CD4-positive, alpha-beta T cell (primary cell): ENCODE measurements at regions not wholly inside any gene's neighbourhood (a gene's known extent, or its start where the extent isn't known, plus 50 kb on each side); places are given as distances from the start of the nearest gene placed in this dataset.

Experiments used
- ATAC-seq: fragments of 200-7000 bp; cut with Tn5 transposase; one replicate; pipeline ENCODE4 v1.10.0; 2022; ENCODE audit warnings: mild to moderate bottlenecking; ENCODE audit not compliant: poor library complexity
- CTCF ChIA-PET: fragments of 350-600 bp; sonication (Branson Sonifier 250); formaldehyde crosslinking; loops from one replicate; lab custom pipeline; 2021; ENCODE audit warnings: antibody characterized with exemption, inconsistent platforms; lab: Charles Lee
- POLR2A ChIA-PET: fragments of 350-600 bp; sonication (Branson Sonifier 250); formaldehyde crosslinking; loops from one replicate; lab custom pipeline; 2021; ENCODE audit warnings: antibody characterized with exemption, inconsistent platforms; lab: Charles Lee
- DNase-seq, 14 experiments: peaks; one replicate each; pipeline ENCODE4 v3.0.0-alpha.2; 2013 to 2020; ENCODE audit warnings: mixed read lengths in 2 of 14
- H3K27ac ChIP-seq, 2 donors: one replicate each; pipeline versions ENCODE4 v1.5.1 to v1.7.0; 2013; ENCODE audit warnings: low read length in 2 of 2, low read depth in 1 of 2, mild to moderate bottlenecking in 1 of 2
- H3K27me3 ChIP-seq, 2 experiments: 1 replicate in 1 of 2; 2 replicates in 1 of 2; pipeline versions ENCODE4 v1.6.1 to v1.7.0; 2013; ENCODE audit warnings: low read length in 2 of 2, control low read depth in 1 of 2, mild to moderate bottlenecking in 1 of 2, moderate library complexity in 1 of 2; ENCODE audit not compliant: insufficient read depth in 2 of 2, control insufficient read depth in 1 of 2
- H3K36me3 ChIP-seq: one replicate; pipeline ENCODE4 v1.6.1; 2013; ENCODE audit warnings: low read length, control low read depth; ENCODE audit not compliant: insufficient read depth
- H3K4me1 ChIP-seq: one replicate; pipeline ENCODE4 v1.6.1; 2013; ENCODE audit warnings: low read length, control low read depth; ENCODE audit not compliant: insufficient read depth
- H3K4me3 ChIP-seq: one replicate; pipeline ENCODE4 v1.5.1; 2013; ENCODE audit warnings: mild to moderate bottlenecking, low read length, moderate library complexity
- H3K9me3 ChIP-seq, 2 experiments: 1 replicate in 1 of 2; 2 replicates in 1 of 2; pipeline versions ENCODE4 v1.6.1 to v1.7.0; 2013; ENCODE audit warnings: low read length in 2 of 2, mild to moderate bottlenecking in 2 of 2, control low read depth in 1 of 2, moderate library complexity in 1 of 2; ENCODE audit not compliant: control insufficient read depth in 1 of 2, insufficient read depth in 1 of 2
- H3K27ac Mint-ChIP-seq: one replicate; pipeline ENCODE4 v1.8.0; 2020; ENCODE audit warnings: mixed read lengths
- H3K27me3 Mint-ChIP-seq: one replicate; pipeline ENCODE4 v1.8.0; 2021; ENCODE audit warnings: mixed read lengths
- H3K36me3 Mint-ChIP-seq: one replicate; pipeline ENCODE4 v1.8.0; 2021; ENCODE audit warnings: low read depth, mixed read lengths
- H3K4me1 Mint-ChIP-seq: one replicate; pipeline ENCODE4 v1.8.0; 2021; ENCODE audit warnings: low read depth, mixed read lengths
- H3K4me3 Mint-ChIP-seq: one replicate; pipeline ENCODE4 v1.8.0; 2020; ENCODE audit warnings: mild to moderate bottlenecking, mixed read lengths
- H3K9me3 Mint-ChIP-seq: one replicate; pipeline ENCODE4 v1.8.0; 2020; ENCODE audit warnings: mixed read lengths
- CTCF ChIP-seq: fragments of 200-600 bp; IDR thresholded peaks from one replicate; pipeline ENCODE4 v1.8.0; 2022; ENCODE audit warnings: antibody characterized with exemption, mild to moderate bottlenecking
- intact Hi-C, 2 experiments: fragments of 100-400 bp; cut with DNase I in 1 of 2; cut with micrococcal nuclease in 1 of 2; formaldehyde crosslinking; loops; one replicate each; pipeline versions ENCODE4 v1.15.1 to v1.9.0; 2023 to 2025; cut with DNase I, micrococcal nuclease

GRCh38 chr5:13529300-13529699, 415.2 kb downstream of the DNAH5 start:
- TF ChIP-seq CTCF, result no peak
- ChIA-PET CTCF (no interaction called here), POLR2A (no interaction called here)
- Histone ChIP-seq H3K4me1 (no peaks in the 10 kb centered on the region), H3K27ac (no peak overlapping the region), H3K36me3 (no peaks in the 10 kb centered on the region), H3K27me3 (no peaks in the 10 kb centered on the region), H3K4me3 (no peak overlapping the region), H3K9me3 (no peaks in the 10 kb centered on the region)
- no peak for ATAC-seq
- Mint-ChIP-seq H3K4me1 (no peaks in the 10 kb centered on the region), H3K27me3 (no peaks in the 10 kb centered on the region), H3K4me3 (no peak overlapping the region), H3K36me3 (no peaks in the 10 kb centered on the region), H3K27ac (no peak overlapping the region), H3K9me3 (peaks cover 2% of the 10 kb centered on the region)
- no peak for DNase-seq
- intact Hi-C loops, result no loop called here

- DNase-seq (no peak), ATAC-seq (no peak)
- H3K4me1 ChIP-seq, result no peaks in the 10 kb centered on the region
- no peaks in the 10 kb centered on the region for H3K36me3 Mint-ChIP-seq
- H3K27ac ChIP-seq, result no peak overlapping the region
- peaks cover 2% of the 10 kb centered on the region for H3K9me3 Mint-ChIP-seq
- no peaks in the 10 kb centered on the region for H3K4me1 Mint-ChIP-seq
- TF ChIP-seq CTCF, result no peak
- peaks cover 0 to 8% of the 10 kb centered on the region in 2 experiments for H3K9me3 ChIP-seq
- ChIA-PET POLR2A (no interaction called here), CTCF (no interaction called here)
- H3K4me3 ChIP-seq, result no peak overlapping the region
- no peak overlapping the region for H3K4me3 Mint-ChIP-seq
- H3K27me3 ChIP-seq, result no peaks in the 10 kb centered on the region
- H3K36me3 ChIP-seq, result no peaks in the 10 kb centered on the region
- intact Hi-C loops, result no loop called here
- H3K27me3 Mint-ChIP-seq, result no peaks in the 10 kb centered on the region
- H3K27ac Mint-ChIP-seq, result no peak overlapping the region
Measured at GRCh38 chr5:13524936-13525335, 419.6 kb downstream of the DNAH5 start.

- no peak overlapping the region for H3K4me3 Mint-ChIP-seq
- H3K4me1 Mint-ChIP-seq, result no peaks in the 10 kb centered on the region
- DNase-seq (no peak), ATAC-seq (no peak)
- ChIA-PET POLR2A (no interaction called here), CTCF (no interaction called here)
- H3K27me3 Mint-ChIP-seq, result no peaks in the 10 kb centered on the region
- H3K36me3 ChIP-seq, result no peaks in the 10 kb centered on the region
- H3K36me3 Mint-ChIP-seq, result no peaks in the 10 kb centered on the region
- no peaks in the 10 kb centered on the region for H3K27me3 ChIP-seq
- no peak overlapping the region for H3K27ac ChIP-seq
- no peak for TF ChIP-seq CTCF
- no peak overlapping the region for H3K4me3 ChIP-seq
- H3K9me3 ChIP-seq, result peaks cover 0 to 8% of the 10 kb centered on the region in 2 experiments
- intact Hi-C loops, result no loop called here
- no peak overlapping the region for H3K27ac Mint-ChIP-seq
- no peaks in the 10 kb centered on the region for H3K4me1 ChIP-seq
- H3K9me3 Mint-ChIP-seq, result peaks cover 13% of the 10 kb centered on the region
Measured at GRCh38 chr5:13519131-13519530, 425.4 kb downstream of the DNAH5 start.
